ENCODE measurements at regions not wholly inside any gene's neighbourhood (a gene's known extent, or its start where the extent isn't known, plus 50 kb on each side); places are given as distances from the start of the nearest gene placed in this dataset.

DNA sequence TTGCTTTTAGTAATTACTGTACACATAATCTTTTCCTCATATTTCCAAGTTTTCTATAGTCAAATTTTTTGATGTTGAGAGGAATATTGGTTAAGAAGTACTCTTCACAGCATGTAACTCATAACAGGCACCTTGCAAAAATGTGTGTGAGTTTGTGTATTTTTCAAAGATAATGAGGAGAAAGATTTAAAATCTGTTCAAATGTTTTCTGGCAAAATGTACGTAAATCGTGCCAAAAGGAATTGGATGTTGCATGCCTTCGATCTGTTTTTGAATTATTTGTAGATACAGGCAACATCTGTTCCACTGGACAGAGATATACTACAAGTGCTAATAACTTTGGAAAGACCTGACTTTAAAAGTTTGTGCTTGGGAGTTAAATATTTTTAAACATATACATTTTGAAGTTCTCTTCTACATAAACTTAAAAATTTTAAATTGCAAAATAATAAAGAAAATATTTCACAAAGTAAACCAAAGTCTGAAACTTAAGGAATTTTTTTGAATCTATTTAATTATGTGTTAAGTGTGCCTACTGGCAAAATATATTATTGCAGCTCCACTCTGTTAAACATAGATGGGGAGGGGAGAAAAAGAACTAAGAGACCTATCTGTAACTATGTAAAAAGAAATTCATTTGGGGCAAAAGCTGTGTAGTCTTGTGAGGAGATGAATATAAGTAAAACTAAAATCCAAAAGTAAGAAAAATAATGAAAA, 133.5 kb upstream of the UBE2E3 start:
- H3K4me3 ChIP-seq (ENCODE audit: low read depth, low read length): no peak overlapping the region
- TF ChIP-seq CTCF (IDR thresholded peaks at IDR 0.05; ENCODE audit: low read depth, low read length): peak; percentile 17
- no peak for DNase-seq (ENCODE audit: low read depth, low spot score)
- in situ Hi-C loops (cut with HindIII; ENCODE audit: low sequenced_read_pairs): no loop called here

DNA sequence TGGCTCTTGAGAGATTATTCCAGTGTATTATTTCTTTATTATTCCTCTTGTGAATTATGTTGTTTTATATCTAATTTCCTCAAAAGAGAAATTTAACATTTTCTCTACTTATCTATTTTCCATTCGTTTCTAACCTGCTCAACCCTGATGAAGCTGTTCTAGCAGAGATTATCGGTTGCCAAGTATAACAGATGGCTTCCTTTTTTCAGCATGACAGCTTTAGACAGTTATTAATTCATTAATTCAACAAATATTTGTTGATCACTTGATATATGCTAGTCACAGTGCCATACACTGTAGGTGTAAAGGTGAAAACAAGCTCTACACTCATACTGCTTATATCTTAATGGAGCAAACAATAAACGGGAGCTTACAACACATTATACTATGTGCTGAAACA, 137.9 kb upstream of the UBE2E3 start:
- no peak overlapping the region for H3K4me3 ChIP-seq (ENCODE audit: low read depth, low read length)
- in situ Hi-C loops (cut with HindIII; ENCODE audit: low sequenced_read_pairs): no loop called here
- TF ChIP-seq CTCF (IDR thresholded peaks at IDR 0.05; ENCODE audit: low read depth, low read length): no peak
- DNase-seq (ENCODE audit: low read depth, low spot score): no peak

DNA sequence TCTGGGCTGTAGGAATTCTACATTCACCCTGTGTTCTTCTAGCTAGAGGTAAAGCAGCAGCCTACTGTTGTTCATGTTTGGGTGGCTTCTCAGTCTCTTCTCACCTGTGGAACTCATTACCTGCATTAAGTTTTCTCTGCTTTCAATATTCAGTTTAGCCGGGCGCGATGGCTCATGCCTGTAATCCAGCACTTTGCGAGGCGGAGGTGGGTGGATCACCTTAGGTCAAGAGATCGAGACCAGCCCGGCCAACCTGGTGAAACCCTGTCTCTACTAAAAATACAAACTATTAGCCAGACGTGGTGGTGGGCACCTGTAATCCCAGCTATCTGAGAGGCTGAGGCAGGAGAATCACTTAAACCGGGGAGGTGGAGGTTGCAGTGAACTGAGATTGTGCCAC, 139.8 kb upstream of the UBE2E3 start:
- H3K4me3 ChIP-seq (ENCODE audit: low read depth, low read length): no peak overlapping the region
- DNase-seq (ENCODE audit: low read depth, low spot score): no peak
- no peak for TF ChIP-seq CTCF (IDR thresholded peaks at IDR 0.05; ENCODE audit: low read depth, low read length)
- in situ Hi-C loops (cut with HindIII; ENCODE audit: low sequenced_read_pairs): no loop called here

DNA sequence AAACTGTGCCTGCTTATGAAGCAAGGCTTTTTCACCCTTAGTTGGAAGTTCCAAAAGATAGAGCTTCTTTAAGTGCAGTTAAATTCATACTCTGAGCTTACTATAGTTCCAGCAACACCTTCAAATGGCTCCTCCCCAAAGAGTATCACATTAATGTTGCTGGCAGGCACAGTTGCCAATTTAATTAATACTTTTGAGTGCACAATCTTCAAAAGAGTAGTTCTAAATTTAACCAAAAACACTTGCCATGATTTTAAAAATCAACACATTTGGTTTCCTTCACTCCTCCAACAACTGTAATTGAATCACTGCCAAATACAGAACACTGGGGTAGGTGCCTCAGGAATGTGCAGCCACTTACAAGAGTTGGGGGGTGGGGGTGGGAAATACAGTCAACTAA, 150.6 kb upstream of the UBE2E3 start:
- no peak for DNase-seq (ENCODE audit: low read depth, low spot score)
- H3K4me3 ChIP-seq (ENCODE audit: low read depth, low read length): no peak overlapping the region
- in situ Hi-C loops (cut with HindIII; ENCODE audit: low sequenced_read_pairs): no loop called here
- TF ChIP-seq CTCF (IDR thresholded peaks at IDR 0.05; ENCODE audit: low read depth, low read length): no peak

GRCh38 chr2:180829261-180829660, 151.1 kb upstream of the UBE2E3 start:
- TF ChIP-seq CTCF (IDR thresholded peaks at IDR 0.05; ENCODE audit: low read depth, low read length): no peak
- no peak overlapping the region for H3K4me3 ChIP-seq (ENCODE audit: low read depth, low read length)
- in situ Hi-C loops (cut with HindIII; ENCODE audit: low sequenced_read_pairs): no loop called here
- no peak for DNase-seq (ENCODE audit: low read depth, low spot score)

GRCh38 chr2:180828756-180829155, 151.6 kb upstream of the UBE2E3 start:
- in situ Hi-C loops (cut with HindIII; ENCODE audit: low sequenced_read_pairs): no loop called here
- no peak for DNase-seq (ENCODE audit: low read depth, low spot score)
- no peak for TF ChIP-seq CTCF (IDR thresholded peaks at IDR 0.05; ENCODE audit: low read depth, low read length)
- H3K4me3 ChIP-seq (ENCODE audit: low read depth, low read length): no peak overlapping the region

Measured in astrocyte of the spinal cord (primary cell).